Keratinocyte (primary cell): ENCODE measurements at regions not wholly inside any gene's neighbourhood (a gene's known extent, or its start where the extent isn't known, plus 50 kb on each side); places are given as distances from the start of the nearest gene placed in this dataset.

Experiments used
- CTCF ChIP-seq, 3 experiments: IDR thresholded peaks in 1 of 3; conservative IDR thresholded peaks in 1 of 3; optimal IDR thresholded peaks in 1 of 3; 2 replicates in 2 of 3; 3 replicates in 1 of 3; pipeline versions ENCODE3 to v1.5.1; 2011; ENCODE audit warnings: low read length in 3 of 3, mild to moderate bottlenecking in 3 of 3, moderate library complexity in 2 of 3, control low read depth in 1 of 3, inconsistent platforms in 1 of 3; ENCODE audit not compliant: insufficient read depth in 2 of 3; ENCODE audit errors: extremely low read depth in 1 of 3
- EZH2 ChIP-seq: IDR thresholded peaks from one replicate; pipeline ENCODE4 v1.6.1; 2012; ENCODE audit warnings: inconsistent platforms, mild to moderate bottlenecking, low read length, moderate library complexity

- TF ChIP-seq CTCF (optimal IDR thresholded peaks at IDR 0.05 in 1 of 3, IDR thresholded peaks at IDR 0.05 in 1 of 3, conservative IDR thresholded peaks at IDR 0.05 in 1 of 3; ENCODE audit: extremely low read depth in 1 of 3, insufficient read depth in 2 of 3, low read length in 3 of 3): no peak
- no peak for TF ChIP-seq EZH2
These were observed 467.5 kb downstream of the GPAM start for GRCh38 chr10:111716032-111716431.
